ENCODE measurements at regions not wholly inside any gene's neighbourhood (a gene's known extent, or its start where the extent isn't known, plus 50 kb on each side); places are given as distances from the start of the nearest gene placed in this dataset.

DNA sequence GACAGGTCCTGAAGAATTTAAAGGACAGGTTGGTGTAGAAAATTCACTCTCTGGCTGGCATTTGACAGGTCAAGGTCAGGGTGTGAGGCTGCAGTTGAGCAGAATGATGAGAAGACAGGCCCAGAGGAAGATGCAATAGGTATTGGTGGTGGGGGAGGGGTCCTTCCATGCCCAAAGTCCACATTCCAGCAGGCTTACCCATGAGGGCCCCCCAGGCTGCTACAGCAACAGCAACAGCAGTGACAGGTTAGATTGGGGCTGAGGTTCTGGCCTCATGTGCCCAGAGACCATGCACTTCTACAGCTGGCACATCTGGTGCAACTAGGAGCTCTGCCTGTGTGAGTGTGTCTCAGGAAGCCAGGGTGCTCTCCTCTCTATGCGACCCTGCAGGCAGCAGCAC, 223.5 kb upstream of the GHITM start:
- no peak for FAIRE-seq

More for the DNA sequence above, 223.5 kb upstream of the GHITM start:
- Histone ChIP-seq H3K4me3 (ENCODE audit: extremely low read depth in 1 of 4, insufficient read depth in 2 of 4, low read depth in 3 of 4, low read length in 4 of 4) (no peak overlapping the region), H2AFZ (ENCODE audit: low read length) (0 out of 2 replicates have a peak overlapping the region, but pooled peaks have one; percentile 16), H3K79me1 (ENCODE audit: low read depth, low read length) (no peaks in the 10 kb centered on the region), H2BK20ac (ENCODE audit: low read length) (no peak overlapping the region), H3K79me2 (ENCODE audit: control insufficient read depth in 1 of 2, insufficient read depth in 2 of 2, low read length in 2 of 2) (no peaks in the 10 kb centered on the region), H3K27ac (ENCODE audit: low read depth, low read length) (no peak overlapping the region), H2BK15ac (ENCODE audit: low read length) (no peak overlapping the region), H2BK12ac (ENCODE audit: low read depth, low read length) (no peak overlapping the region; the same call in 1 of the 2 replicates), H4K20me1 (replicated peaks in 1 of 2; ENCODE audit: control insufficient read depth in 1 of 2, insufficient read depth in 2 of 2, low read length in 2 of 2) (no peaks in the 10 kb centered on the region), H3K14ac (ENCODE audit: insufficient read length) (no peak overlapping the region), H3K27me3 (replicated peaks in 1 of 4; ENCODE audit: control insufficient read depth in 3 of 4, extremely low read depth in 1 of 4, insufficient read depth in 3 of 4, low read length in 3 of 4) (no peaks in the 10 kb centered on the region), H3K4me1 (replicated peaks in 1 of 4; ENCODE audit: control insufficient read depth in 3 of 4, insufficient read depth in 4 of 4, low read length in 3 of 4) (peaks cover 0 to 3% (median 1%) of the 10 kb centered on the region in 4 experiments; a peak in 2 of 7 replicates), H3K36me3 (ENCODE audit: control insufficient read depth in 2 of 4, insufficient read depth in 4 of 4, low read length in 3 of 4) (no peaks in the 10 kb centered on the region; a peak in 1 of 8 replicates), H3K9me3 (ENCODE audit: insufficient read depth in 2 of 2, low read depth in 1 of 2, low read length in 1 of 2) (no peaks in the 10 kb centered on the region), H2BK5ac (ENCODE audit: low read depth, low read length) (no peak overlapping the region), H3K4me2 (ENCODE audit: insufficient read depth in 1 of 2, low read depth in 2 of 2, low read length in 2 of 2) (no peak overlapping the region), H3K56ac (replicated peaks; ENCODE audit: insufficient read length, low read depth, low read length) (no peak overlapping the region), H3K4ac (replicated peaks; ENCODE audit: insufficient read length, low read depth, low read length) (no peak overlapping the region), H4K5ac (ENCODE audit: insufficient read length, low read depth, low read length) (no peak overlapping the region), H3K23me2 (ENCODE audit: low read depth, low read length) (no peaks in the 10 kb centered on the region), H2BK120ac (replicated peaks; ENCODE audit: low read depth, low read length) (no peak overlapping the region), H2AK5ac (ENCODE audit: low read depth, low read length) (no peak overlapping the region), H4K8ac (ENCODE audit: extremely low read depth, insufficient read depth, low read length) (no peak overlapping the region), H3K9ac (replicated peaks in 1 of 4; ENCODE audit: extremely low read depth in 1 of 4, low read depth in 3 of 4, low read length in 3 of 4) (no peak overlapping the region), H4K91ac (replicated peaks; ENCODE audit: insufficient read length, low read length) (no peak overlapping the region), H3K23ac (ENCODE audit: insufficient read length) (no peak overlapping the region), H3K18ac (ENCODE audit: extremely low read depth, low read length) (no peak overlapping the region)
- DNase-seq (ENCODE audit: low read depth in 1 of 2, low spot score in 2 of 2): no peak
- WGBS, 2 experiments (ENCODE audit: extremely low coverage in 1 of 2, insufficient coverage in 1 of 2, insufficient read length in 1 of 2, insufficient replicate concordance in 2 of 2, low coverage in 1 of 2, low lambda C conversion rate in 2 of 2, missing lambda C conversion rate in 1 of 2): 83% methylated on average over 1 of the region's 1 CpG; no CpG with 5 or more reads in 1 of the 2 experiments
- ChIA-PET POLR2A (ENCODE audit: partially characterized antibody) (no interaction called here), CTCF (ENCODE audit: partially characterized antibody) (no interaction called here)
- TF ChIP-seq NANOG (IDR thresholded peaks at IDR 0.05; ENCODE audit: insufficient read depth, low read depth, low read length, poor library complexity, severe bottlenecking) (no peak), TEAD4 (IDR thresholded peaks at IDR 0.05; ENCODE audit: low read depth, low read length) (peak; percentile 58; the same call in 1 of the 2 replicates), ATF2 (IDR thresholded peaks at IDR 0.05; ENCODE audit: low read length) (no peak)
